ENCODE measurements at regions not wholly inside any gene's neighbourhood (a gene's known extent, or its start where the extent isn't known, plus 50 kb on each side); places are given as distances from the start of the nearest gene placed in this dataset.

DNA sequence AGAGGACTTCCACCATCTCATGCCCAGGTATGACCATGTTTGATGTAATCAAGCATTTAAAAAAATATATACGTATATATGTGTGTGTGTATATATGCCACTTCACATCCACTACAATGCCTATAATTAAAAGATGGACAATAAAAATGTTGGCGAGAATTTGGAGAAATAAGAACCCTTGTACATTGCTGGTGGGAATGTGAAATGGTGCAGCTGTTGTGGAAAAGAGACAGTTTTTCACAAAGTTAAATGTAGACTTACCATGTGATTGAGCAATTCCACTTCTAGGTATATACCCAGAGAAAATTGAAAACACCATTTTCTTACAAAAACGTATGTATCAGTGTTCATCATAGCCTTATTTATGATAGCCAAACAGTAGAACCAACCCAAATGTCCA lies 229.2 kb upstream of the WWC1 start:
- Histone ChIP-seq H3K27ac (no peak overlapping the region), H3K4me3 (no peak overlapping the region), H3K4me1 (no peaks in the 10 kb centered on the region), H3K27me3 (no peaks in the 10 kb centered on the region), H3K36me3 (no peaks in the 10 kb centered on the region), H3K9me3 (no peaks in the 10 kb centered on the region)
- intact Hi-C loops (cut with DNase I; ENCODE audit: low total_unique reads) = no loop called here
- DNase-seq = no peak
- ATAC-seq = no peak
- in situ Hi-C loops (cut with MboI; ENCODE audit: low sequenced_read_pairs in 4 of 4) = no loop called here
- TF ChIP-seq POLR2A (IDR thresholded peaks at IDR 0.05) = no peak
- TF ChIP-seq, protein P1, sequence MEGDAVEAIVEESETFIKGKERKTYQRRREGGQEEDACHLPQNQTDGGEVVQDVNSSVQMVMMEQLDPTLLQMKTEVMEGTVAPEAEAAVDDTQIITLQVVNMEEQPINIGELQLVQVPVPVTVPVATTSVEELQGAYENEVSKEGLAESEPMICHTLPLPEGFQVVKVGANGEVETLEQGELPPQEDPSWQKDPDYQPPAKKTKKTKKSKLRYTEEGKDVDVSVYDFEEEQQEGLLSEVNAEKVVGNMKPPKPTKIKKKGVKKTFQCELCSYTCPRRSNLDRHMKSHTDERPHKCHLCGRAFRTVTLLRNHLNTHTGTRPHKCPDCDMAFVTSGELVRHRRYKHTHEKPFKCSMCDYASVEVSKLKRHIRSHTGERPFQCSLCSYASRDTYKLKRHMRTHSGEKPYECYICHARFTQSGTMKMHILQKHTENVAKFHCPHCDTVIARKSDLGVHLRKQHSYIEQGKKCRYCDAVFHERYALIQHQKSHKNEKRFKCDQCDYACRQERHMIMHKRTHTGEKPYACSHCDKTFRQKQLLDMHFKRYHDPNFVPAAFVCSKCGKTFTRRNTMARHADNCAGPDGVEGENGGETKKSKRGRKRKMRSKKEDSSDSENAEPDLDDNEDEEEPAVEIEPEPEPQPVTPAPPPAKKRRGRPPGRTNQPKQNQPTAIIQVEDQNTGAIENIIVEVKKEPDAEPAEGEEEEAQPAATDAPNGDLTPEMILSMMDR (IDR thresholded peaks at IDR 0.05 in 4 of 5, conservative IDR thresholded peaks at IDR 0.05 in 1 of 5) = no peak

DNA sequence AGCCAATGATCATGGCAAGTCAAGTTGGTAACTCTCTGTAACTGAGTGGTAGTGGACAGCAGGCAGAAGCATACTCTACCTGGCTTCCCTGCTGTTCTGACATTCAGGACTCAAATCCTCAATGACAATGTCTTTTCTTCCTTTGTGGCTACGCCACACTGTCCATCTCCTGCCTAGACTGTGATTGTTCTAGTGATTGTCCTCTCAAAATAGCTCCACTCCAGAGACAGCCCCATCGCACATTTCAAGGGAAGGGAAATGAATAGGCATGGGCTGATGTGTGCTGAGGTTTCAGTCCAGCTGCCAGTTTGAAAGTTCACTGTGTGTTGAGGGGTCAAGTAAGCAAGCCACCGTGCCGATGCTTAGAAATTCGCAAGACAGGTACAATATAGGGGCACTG lies 227.0 kb upstream of the WWC1 start:
- DNase-seq (no peak), ATAC-seq (no peak)
- no peaks in the 10 kb centered on the region for H3K27me3 ChIP-seq
- H3K36me3 ChIP-seq = no peaks in the 10 kb centered on the region
- no peak overlapping the region for H3K4me3 ChIP-seq
- intact Hi-C loops (cut with DNase I; ENCODE audit: low total_unique reads) (no loop called here), in situ Hi-C loops (cut with MboI; ENCODE audit: low sequenced_read_pairs in 4 of 4) (no loop called here)
- TF ChIP-seq POLR2A (IDR thresholded peaks at IDR 0.05) = no peak
- TF ChIP-seq, protein P1 (IDR thresholded peaks at IDR 0.05 in 4 of 5, conservative IDR thresholded peaks at IDR 0.05 in 1 of 5) = no peak
- no peaks in the 10 kb centered on the region for H3K9me3 ChIP-seq
- no peaks in the 10 kb centered on the region for H3K4me1 ChIP-seq
- H3K27ac ChIP-seq = no peak overlapping the region

DNA sequence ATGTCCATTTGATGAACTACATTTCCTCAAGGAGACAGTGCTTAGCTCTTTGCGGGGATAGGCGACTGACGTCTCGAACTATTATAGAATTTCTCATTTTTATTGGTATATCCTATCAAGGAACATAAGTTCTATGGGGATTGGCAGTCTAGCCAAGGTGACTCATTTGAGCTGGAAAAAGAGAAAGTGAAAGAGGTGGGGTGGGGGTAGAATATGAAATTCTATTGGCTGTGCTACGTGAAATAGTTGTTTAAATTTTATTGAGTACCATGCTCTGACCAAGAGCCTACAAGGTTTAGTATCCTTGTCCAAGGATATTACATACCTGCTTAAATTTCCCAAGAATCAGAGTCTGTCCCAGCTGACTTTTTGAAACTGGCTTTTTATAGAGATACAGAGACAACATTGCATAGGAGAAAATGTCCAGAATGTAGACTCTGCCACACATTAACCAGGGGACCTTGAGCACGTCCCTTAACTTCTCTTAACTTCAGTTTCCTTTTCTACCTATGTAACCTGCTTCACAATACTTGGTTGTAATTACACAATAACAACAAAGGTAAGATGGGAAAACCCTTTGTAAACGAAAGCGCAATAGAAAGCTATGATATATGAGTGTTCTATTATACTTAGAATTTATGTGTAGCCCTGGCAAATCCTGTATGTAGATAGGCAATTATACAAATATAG lies 226.4 kb upstream of the WWC1 start:
- Histone ChIP-seq H3K4me1 (no peaks in the 10 kb centered on the region), H3K27me3 (no peaks in the 10 kb centered on the region), H3K36me3 (no peaks in the 10 kb centered on the region), H3K4me3 (no peak overlapping the region), H3K27ac (no peak overlapping the region), H3K9me3 (no peaks in the 10 kb centered on the region)
- ATAC-seq (no peak), DNase-seq (no peak)
- intact Hi-C loops (cut with DNase I; ENCODE audit: low total_unique reads) = no loop called here
- TF ChIP-seq, protein P1 (IDR thresholded peaks at IDR 0.05 in 4 of 5, conservative IDR thresholded peaks at IDR 0.05 in 1 of 5) = no peak
- no peak for TF ChIP-seq POLR2A (IDR thresholded peaks at IDR 0.05)
- in situ Hi-C loops (cut with MboI; ENCODE audit: low sequenced_read_pairs in 4 of 4) = no loop called here

DNA sequence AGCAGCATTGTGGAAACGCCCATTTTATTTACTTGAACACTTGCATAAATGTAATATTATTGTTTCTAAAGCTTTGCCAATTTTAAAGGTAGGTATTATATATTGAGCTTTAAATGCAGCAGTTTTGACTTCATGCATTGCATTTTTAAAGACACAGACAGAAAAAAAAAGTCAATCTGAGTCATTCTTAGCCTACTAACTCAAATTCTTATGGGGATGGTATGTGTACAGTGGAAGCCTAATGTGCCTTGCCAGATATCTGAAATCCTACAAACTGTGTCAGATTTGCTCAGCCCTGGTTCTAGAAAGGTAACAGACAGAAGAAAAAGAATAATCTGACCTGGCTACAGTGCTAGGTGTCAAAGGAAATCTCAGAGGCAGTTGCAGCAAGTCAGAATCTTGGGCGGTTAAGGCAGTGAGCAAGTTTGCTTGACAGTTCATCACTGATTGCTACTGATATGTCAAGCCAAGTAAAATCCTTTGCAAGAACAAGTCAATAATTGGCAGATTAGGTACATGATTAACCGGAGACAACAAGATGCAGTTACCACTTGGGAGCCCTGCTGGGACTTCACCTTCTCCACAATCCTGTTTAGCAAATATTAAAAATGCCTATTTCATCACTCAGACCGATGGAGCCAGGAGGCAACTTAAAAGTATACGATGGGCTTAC lies 224.8 kb upstream of the WWC1 start:
- TF ChIP-seq POLR2A (IDR thresholded peaks at IDR 0.05) = no peak
- TF ChIP-seq, protein P1 (IDR thresholded peaks at IDR 0.05 in 4 of 5, conservative IDR thresholded peaks at IDR 0.05 in 1 of 5) = no peak
- in situ Hi-C loops (cut with MboI; ENCODE audit: low sequenced_read_pairs in 4 of 4) (no loop called here), intact Hi-C loops (cut with DNase I; ENCODE audit: low total_unique reads) (no loop called here)
- H3K4me1 ChIP-seq = no peaks in the 10 kb centered on the region
- ATAC-seq (no peak), DNase-seq (no peak)
- no peak overlapping the region for H3K27ac ChIP-seq
- no peak overlapping the region for H3K4me3 ChIP-seq
- no peaks in the 10 kb centered on the region for H3K36me3 ChIP-seq
- H3K27me3 ChIP-seq = no peaks in the 10 kb centered on the region
- H3K9me3 ChIP-seq = no peaks in the 10 kb centered on the region

Data from gastrocnemius medialis (tissue), 4 donors.